ENCODE measurements at regions not wholly inside any gene's neighbourhood (a gene's known extent, or its start where the extent isn't known, plus 50 kb on each side); places are given as distances from the start of the nearest gene placed in this dataset.

DNA sequence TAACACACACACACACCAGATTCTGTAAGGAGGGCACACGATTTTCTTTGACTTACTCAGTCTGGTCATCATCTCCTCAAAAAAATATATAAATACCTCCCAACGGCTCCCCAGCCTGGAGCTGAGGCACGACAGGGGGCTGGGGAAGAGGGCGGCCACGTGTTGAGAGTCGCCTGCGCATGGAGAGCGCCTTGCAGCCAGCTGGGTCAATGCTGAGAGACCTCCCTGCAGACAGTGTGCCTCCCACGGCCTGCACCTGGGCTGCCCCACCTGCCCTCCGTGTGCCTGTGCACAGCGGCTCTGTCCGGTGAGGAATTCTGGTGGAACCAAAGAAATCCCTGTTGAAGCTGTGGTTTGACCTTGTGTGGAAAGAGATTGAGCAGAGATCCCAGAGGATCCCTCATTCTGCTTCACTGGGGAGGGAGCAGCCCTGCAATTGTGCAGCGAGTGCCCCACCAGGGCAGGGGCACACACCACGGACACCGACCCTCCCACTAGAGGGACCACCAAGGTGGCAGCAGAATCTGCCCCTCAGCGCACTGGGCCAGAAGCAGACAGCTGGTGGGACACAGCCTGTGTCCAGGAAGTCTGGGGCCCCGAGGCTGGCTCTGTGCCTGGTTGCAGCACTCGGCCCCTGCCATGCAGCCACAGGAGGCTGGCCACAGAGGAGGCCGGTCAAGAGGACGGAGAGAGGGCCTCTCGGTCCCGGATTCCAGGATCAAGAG lies 150.5 kb upstream of the PPP2R2D start:
- no peaks in the 10 kb centered on the region for H3K9me3 ChIP-seq
- no peak for TF ChIP-seq BHLHE40 (IDR thresholded peaks at IDR 0.05; ENCODE audit: low read depth, low read length)
- no peak for TF ChIP-seq ESRRA (IDR thresholded peaks at IDR 0.05; ENCODE audit: borderline replicate concordance, low read length)
- TF ChIP-seq EP300 (IDR thresholded peaks at IDR 0.05), result no peak
- no peak for TF ChIP-seq NFE2L2 (conservative IDR thresholded peaks at IDR 0.05; ENCODE audit: low read length)
- no peak for TF ChIP-seq MAFK (IDR thresholded peaks at IDR 0.05; ENCODE audit: partially characterized antibody)
- no peak for TF ChIP-seq EHMT2 (IDR thresholded peaks at IDR 0.05; ENCODE audit: low read depth)
- ChIA-PET CTCF (interaction anchor here (1.5 kb wide), 1 partner anchor 23 kb away, joined by 5 read pairs; no protein-coding TSS in a partner anchor), POLR2A (no interaction called here)
- no peak overlapping the region for H3K27ac ChIP-seq
- peaks cover 7% of the 10 kb centered on the region for H3K4me1 ChIP-seq
- ATAC-seq (no peak), DNase-seq (ENCODE audit: low read depth in 1 of 2, low spot score in 1 of 2) (no peak), FAIRE-seq (no peak)
- WGBS (ENCODE audit: missing lambda C conversion rate), result 74% methylated on average over 15 of the region's 22 CpGs
- H3K4me2 ChIP-seq, result no peak overlapping the region
- no peak overlapping the region for H3K4me3 ChIP-seq

- no peak for TF ChIP-seq CBX2 (IDR thresholded peaks at IDR 0.05; ENCODE audit: borderline replicate concordance, low read depth)
- TF ChIP-seq JUNB (IDR thresholded peaks at IDR 0.05), result no peak
- no peak for TF ChIP-seq CHD2 (IDR thresholded peaks at IDR 0.05; ENCODE audit: low read length, partially characterized antibody)
- TF ChIP-seq NR3C1 (IDR thresholded peaks at IDR 0.05), result no peak
- no peak for TF ChIP-seq RAD21 (conservative IDR thresholded peaks at IDR 0.05 in 1 of 2, IDR thresholded peaks at IDR 0.05 in 1 of 2)
- TF ChIP-seq ZSCAN20 (CRISPR knock-in tag; IDR thresholded peaks at IDR 0.05), result no peak
- no peak for DNase-seq (ENCODE audit: low read depth in 1 of 2, low spot score in 1 of 2)
- POLR2A ChIA-PET, result no interaction called here
- FAIRE-seq, result no peak
- no peaks in the 10 kb centered on the region for H3K9me3 ChIP-seq
- peaks cover 13% of the 10 kb centered on the region for H3K4me1 ChIP-seq
- 76% methylated on average over 16 of the region's 17 CpGs for WGBS (ENCODE audit: missing lambda C conversion rate)
- no peak overlapping the region for H3K4me3 ChIP-seq
- H3K4me2 ChIP-seq, result no peak overlapping the region
- no peak overlapping the region for H3K27ac ChIP-seq
- ATAC-seq, result no peak
- CTCF ChIA-PET, result interaction anchor here (1.5 kb wide), 1 partner anchor 24 kb away, joined by 5 read pairs; no protein-coding TSS in a partner anchor
These were observed 149.6 kb upstream of the PPP2R2D start for GRCh38 chr10:131750973-131751826.

DNA sequence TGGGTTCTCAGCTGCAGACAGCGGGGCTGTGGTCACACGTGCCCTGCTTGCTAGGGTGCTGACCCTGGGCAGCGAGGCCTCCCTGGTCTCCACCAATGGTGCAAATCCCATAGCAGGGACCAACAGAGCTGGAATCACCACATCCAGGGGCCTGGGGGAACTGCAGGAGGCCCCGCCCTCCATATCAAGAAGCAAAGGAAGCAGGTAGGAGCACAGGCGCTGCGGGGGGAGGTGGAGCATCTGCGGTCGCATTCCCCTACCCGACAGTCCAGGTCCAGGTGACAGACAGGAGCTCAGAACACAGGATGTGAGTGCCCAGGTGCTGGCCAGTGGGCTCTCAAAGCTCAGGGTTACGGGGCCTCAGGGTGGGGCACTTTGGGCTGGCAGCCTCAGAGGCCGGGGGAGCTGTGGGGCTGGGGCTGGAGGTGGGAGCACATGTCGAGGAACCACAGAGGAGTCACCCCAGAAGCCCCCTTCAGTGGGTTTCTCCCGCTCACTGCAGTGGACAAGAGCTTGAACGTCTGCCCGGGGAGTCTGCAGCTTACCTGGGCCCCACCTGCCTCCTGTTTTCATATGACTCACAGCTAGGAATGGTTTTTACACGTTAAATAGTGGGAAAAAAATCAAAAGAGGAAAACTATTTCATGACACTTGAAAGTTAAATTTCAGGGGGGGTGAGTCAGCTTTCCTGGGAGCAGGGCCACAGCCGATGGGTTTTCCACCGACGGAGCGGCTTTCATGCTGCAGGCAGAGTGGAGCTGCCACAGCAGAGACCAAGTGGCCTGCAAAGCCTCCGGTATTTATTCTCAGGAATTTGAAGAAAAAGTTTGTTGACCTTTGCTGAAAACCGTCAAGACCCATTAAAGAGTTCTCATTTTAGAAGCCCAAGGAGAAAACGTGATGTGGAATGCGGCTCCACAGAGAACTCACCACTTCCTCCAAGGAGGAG lies 148.7 kb upstream of the PPP2R2D start:
- DNase-seq (ENCODE audit: low read depth in 1 of 2, low spot score in 1 of 2), result no peak
- Histone ChIP-seq H3K4me2 (no peak overlapping the region), H3K4me3 (no peak overlapping the region), H3K27ac (no peak overlapping the region), H3K4me1 (peaks cover 18% of the 10 kb centered on the region), H3K9me3 (no peaks in the 10 kb centered on the region)
- 62% methylated on average over 18 of the region's 24 CpGs for WGBS (ENCODE audit: missing lambda C conversion rate)
- ChIA-PET POLR2A (no interaction called here), CTCF (interaction anchor here (1.5 kb wide), 1 partner anchor 25 kb away, joined by 5 read pairs; no protein-coding TSS in a partner anchor)
- no peak for ATAC-seq
- FAIRE-seq, result no peak
- TF ChIP-seq SREBF2 (IDR thresholded peaks at IDR 0.05), result no peak
- TF ChIP-seq EP300 (IDR thresholded peaks at IDR 0.05), result no peak
- no peak for TF ChIP-seq RARB (CRISPR knock-in tag; IDR thresholded peaks at IDR 0.05)
- TF ChIP-seq, protein P1, sequence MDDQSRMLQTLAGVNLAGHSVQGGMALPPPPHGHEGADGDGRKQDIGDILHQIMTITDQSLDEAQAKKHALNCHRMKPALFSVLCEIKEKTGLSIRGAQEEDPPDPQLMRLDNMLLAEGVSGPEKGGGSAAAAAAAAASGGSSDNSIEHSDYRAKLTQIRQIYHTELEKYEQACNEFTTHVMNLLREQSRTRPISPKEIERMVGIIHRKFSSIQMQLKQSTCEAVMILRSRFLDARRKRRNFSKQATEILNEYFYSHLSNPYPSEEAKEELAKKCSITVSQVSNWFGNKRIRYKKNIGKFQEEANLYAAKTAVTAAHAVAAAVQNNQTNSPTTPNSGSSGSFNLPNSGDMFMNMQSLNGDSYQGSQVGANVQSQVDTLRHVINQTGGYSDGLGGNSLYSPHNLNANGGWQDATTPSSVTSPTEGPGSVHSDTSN (IDR thresholded peaks at IDR 0.05), result no peak
- TF ChIP-seq HMGXB4 (CRISPR knock-in tag; IDR thresholded peaks at IDR 0.05; ENCODE audit: borderline replicate concordance), result no peak
- TF ChIP-seq TFCP2L1 (CRISPR knock-in tag; IDR thresholded peaks at IDR 0.05), result no peak
- TF ChIP-seq HDAC2 (IDR thresholded peaks at IDR 0.05), result no peak
